ENCODE measurements at regions not wholly inside any gene's neighbourhood (a gene's known extent, or its start where the extent isn't known, plus 50 kb on each side); places are given as distances from the start of the nearest gene placed in this dataset.
"Not testable (repeated sequence)": the region's sequence is repeated elsewhere in the genome, so short reads cannot be mapped to it uniquely, and the experiment has no call there.

DNA sequence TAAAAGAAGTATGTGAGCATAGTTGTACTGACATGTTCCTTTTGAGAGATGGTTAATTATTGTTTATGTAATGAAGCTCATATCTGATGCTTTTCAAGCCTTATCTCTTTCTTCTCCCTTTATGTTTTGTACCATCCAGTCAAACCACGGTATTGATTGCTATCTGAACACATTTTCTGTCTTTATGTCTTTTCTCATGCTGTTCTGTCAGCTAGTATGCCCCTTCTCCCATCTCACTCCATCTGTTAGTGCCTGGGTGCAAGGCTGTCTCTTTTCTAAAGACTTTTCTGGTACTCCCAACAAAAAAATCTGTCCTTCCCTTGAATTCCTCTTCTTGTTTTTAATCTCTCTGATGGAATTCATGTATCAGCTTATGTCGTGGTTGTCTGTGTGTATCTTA, 883.8 kb upstream of the IGFBP7 start:
- DNase-seq: no peak

DNA sequence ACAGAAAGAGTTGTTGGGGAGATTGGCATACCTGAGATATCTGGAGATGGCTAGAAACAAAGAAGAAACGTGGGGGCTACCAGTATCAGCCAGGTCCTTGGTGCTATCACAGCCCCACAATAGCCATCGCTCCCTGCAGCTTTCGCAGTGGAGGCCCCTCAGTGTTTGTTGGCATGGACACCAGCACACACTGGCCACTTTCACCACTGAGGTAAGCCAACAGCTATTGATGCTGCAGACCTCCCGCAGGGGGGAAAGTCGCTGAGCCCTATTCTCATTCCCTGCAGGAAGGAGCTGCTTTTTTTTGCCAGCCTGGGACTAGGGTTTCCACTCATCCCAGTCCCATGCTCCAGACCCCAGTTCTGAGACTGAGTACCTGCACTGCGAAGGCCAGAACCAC, 879.2 kb upstream of the IGFBP7 start:
- DNase-seq: no peak

DNA sequence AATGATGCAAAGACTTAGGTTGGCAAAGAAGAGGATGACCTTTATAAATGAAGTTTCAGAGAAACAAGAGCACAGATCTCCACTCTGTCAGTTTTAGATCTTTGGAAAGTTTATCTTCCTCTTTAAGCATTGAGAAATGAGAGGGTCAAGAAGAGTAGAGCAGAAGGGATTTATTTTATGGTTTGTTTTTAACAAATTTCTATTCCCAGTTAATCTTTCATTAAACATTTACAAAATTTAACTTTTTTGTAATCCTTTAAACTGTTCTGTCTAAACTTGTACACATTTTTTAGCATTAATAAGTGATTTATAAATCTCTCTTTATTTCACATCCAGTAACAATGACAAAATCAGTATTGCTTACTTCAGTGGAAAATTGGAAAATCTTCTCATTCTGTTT, 875.0 kb upstream of the IGFBP7 start:
- DNase-seq: no peak

DNA sequence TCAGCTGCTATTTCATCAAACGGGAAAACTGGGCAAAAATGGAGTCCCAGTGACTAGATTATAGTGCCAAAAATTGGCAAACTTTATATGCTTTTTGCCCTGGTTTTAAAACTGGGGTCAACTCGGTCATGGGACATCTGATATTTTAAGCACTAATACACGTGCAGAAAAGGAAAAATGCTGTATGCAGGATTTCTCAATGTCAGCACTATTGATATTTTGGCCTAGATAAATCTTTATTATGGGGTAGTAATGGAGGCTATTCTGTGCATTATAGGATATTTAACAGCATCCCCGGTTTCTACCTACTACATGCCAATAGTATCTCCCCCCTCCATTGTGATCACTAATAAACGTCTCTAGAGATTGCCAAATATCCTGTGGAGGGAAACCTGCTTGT, 870.9 kb upstream of the IGFBP7 start:
- DNase-seq: no peak

DNA sequence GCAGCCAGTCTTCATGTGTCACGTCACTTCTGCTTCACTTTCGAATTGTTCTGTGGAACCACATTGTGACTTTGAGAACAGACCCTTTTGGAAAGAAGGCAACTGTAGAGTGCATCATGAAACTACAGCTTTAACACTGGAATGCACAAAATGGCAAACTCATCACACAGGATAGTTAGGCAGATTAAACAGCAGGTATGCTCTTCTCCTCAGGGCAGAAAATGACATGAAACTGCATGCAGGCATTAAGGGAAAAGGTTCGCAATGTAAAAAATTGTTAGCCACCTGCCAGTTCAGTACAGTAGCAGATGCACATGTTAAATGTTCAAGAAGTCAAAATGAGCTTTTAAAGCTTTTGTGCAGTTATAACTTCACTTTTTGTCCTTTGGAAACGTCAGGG, 864.6 kb upstream of the IGFBP7 start:
- no peak for DNase-seq

DNA sequence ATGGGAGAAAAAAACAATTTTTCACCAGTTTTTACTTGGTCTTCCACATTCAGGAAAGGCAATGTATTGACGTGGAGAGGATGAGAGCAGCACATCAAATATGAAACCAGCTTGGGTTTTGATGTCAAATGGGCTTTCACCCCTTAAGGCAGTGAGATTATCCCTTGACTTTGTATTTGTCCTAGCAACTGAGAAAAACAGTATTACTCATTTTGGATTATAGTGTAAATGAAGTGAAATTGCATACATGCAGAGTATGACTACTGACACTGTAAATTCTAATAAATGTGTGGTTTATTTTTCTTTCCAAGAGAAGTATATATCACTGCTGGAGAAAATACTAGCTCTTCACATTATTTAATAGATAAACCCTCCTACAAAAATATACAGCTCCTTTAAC, 863.6 kb upstream of the IGFBP7 start:
- DNase-seq: no peak

DNA sequence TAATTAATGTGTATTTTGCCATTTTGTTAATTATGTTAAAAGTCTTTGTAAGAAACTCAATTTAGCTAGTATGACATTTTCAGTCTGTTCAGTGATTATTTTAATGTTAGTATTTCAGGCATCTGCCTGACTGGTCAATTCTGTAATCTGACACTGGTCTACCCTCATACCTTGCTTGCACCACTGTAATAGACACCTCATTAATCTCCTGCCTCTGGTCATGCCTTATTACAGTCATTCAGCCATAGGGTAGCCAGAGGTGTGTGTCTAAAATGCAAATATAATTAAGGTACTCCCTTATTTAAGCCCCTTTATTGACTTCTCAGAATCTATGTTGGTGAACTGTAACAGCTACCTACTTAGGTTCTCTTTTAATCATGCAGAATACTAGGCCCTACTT, 861.1 kb upstream of the IGFBP7 start:
- DNase-seq: no peak

DNA sequence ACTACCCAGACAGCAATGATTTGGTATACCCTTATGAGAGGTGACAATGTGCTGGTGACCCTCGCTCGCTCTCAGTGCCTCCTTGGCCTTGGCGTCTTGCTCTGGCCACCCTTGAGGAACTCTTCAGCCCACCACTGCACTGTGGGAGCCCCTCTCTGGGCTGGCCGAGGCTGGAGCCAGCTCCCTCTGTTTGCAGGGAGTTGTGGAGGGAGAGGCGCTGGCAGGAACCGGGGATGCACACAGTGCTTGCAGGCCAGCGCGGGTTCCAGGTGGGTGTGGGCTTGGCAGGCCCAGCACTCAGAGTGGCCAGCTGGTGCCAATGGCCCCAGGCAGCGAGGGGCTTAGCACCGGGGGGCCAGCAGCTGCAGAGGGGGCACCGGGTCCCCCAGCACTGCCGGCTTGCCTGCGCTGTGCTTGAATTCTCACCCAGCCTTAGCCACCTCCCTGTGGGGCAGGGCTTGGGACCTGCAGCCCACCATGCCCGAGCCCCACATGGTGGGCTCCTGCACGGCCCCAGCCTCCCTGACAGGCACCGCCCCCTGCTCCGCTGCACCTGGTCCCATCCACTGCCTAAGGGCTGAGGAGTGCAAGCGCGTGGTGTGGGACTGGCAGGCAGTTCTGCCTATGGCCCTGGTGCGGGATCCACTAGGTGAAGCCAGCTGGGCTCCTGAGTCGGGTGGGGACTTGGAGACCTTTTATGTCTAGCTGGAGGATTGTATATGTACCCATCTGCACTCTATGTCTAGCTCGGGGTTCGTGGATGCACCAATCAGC, 857.0 kb upstream of the IGFBP7 start:
- no peak for DNase-seq

DNA sequence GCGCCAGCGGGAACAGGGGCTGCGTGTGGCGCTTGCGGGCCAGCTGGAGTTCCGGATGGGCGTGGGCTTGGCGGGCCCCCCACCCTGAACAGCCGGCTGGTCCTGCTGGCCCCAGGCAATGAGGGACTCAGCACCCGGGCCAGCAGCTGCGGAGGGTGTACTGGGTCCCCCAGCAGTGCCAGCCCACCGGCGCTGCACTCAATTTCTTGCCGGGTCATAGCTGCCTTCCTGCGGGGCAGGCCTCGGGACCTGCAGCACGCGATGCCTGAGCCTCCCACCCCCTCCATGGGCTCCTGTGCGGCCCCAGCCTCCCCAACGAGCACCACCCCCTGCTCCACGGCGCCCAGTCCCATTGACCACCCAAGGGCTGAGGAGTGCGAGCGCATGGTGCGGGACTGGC, 855.2 kb upstream of the IGFBP7 start:
- DNase-seq: not testable (repeated sequence)

DNA sequence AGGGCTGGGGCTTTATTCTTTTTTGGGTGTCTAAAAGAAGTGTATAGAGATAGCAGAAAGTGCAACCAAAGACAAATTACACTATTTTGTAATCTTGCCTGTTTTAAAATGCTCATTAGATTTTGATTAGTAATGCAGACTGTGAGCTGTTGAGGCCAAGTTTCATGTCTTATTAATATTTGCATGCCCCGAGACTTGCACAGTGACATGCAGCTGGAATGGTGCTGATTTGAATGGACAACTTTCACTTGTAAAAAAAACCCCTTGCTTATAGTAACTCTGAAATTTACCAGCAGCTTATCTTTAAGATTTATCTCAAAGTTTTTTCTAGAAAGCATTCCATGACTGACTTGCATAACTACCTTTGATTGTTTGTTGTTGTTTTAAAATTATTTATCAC, 835.1 kb upstream of the IGFBP7 start:
- DNase-seq: no peak

DNA sequence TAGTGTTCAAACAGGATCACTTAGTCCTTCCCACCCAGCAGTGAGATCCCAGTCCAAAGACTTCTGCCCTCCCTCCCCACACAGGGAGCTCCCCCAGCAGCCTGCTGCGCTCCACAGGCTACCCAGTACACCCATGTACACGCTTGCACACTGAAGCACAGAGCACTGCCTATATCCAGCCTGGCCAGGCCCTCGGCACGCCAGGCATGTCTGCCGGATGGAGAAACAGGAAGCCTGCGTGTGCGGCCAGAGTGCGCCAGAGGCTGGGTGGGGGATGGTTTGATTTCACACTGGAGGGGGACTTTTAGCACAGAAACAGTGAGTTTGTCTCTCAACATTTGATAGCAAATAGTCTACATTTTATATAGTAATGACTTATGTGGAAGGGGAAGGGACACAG, 833.5 kb upstream of the IGFBP7 start:
- DNase-seq: no peak

DNA sequence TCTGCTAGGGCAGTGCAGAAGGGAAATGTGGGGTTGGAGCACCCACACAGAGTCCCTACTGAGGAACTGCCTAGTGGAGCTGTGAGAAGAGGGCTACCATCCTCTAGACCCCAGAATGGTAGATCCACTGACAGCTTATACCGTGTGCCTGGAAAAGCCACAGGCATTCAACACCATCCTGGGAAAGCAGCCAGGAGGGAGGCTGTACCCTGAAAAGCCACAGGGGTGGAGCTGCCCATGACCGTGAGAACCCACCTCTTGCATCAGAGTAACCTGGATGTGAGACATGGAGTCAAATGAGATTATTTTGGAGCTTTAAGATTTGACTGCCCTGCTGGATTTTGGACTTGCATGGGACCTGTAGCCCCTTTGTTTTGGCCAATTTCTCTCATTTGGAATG, 827.1 kb upstream of the IGFBP7 start:
- DNase-seq: not testable (repeated sequence)

DNA sequence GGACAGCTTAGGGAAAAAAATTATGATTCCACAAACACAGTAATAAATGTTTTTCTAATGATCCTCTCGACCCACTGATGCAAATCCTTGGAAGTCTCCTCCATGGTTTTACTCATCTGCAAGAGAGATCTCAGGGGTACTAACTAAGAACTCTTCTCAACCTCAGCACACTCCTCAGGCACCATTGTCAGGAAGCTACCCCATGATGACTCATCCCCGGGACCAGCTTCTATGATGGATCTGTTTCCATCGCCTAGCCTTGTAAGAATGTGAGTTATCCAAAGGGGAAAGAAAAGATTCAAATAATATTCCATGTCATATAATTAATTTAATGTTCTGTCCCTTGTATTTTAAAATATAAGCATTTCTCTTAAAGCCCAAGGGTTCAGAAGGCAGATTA, 816.1 kb upstream of the IGFBP7 start:
- no peak for DNase-seq

DNA sequence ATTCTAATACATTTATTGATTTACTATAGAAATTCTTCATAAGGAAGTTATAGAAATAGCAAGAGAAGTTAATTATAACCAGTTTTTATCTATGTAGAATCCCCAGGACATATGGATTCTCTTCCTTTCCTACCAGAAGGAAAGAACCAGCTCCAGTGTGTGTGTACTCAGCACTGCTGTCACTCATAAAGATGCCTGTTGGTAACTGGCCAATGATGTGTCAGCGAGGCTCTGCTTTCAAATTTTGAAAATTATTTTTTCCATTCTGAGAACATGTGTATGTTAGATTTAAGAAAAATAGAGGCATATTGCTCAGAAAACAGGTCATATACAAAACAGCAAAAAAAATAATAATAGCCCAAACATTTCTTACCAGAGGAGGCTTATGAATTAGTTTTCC, 814.8 kb upstream of the IGFBP7 start:
- DNase-seq: no peak

DNA sequence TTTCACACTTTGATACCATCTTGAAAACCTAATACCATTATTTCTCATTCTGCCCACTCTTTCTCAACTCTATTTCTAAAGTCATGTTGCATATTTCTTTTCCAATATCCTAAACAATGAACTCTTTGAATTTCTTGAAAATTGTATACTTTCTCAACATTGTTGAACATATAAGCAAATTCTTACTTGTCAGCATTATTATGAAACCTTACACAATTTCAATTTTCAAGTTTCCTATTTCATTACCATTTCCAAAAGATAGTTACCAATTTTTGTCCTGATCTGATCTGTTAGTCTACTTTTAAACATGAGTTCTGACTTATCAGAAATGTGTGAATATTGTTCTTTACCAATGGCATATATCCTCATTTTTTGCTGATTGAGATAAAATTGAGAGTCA, 806.3 kb upstream of the IGFBP7 start:
- DNase-seq: no peak

DNA sequence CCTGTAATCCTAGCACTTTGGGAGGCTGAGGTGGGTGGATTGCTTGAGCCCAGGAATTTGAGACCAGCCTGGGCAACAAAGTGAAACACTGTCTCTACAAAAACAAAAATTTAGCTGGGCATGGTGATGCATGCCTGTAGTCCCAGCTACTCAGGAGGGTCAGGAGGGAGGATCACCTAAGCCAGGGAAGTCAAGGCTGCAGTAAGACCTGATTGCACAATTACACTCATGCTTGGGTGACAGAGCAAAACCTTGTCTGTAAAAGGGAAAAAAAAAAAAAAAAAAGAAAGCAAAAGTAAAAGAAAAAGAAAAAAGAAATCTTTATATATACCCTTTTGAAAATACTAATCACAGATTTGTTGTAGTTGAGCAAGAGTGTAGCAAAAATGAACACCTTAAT, 801.0 kb upstream of the IGFBP7 start:
- no peak for DNase-seq

DNA sequence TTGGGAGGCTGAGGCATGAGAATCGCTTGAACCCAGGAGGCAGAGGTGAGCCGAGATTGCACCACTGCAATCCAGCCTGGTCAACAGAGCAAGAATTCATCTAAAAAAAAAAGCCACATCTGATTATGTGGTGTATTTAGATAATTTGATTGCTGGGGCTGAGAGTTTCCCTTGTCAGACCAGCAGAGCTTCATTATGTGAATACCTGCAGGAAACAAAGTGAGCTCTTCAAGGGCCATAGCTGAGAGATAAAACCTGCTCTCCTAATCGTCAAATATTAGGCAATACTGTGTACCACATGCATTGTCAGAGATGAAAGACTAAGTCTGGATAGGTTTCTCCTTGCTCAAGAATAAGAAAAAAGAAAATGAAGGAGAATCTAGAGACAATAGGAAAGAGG, 800.0 kb upstream of the IGFBP7 start:
- DNase-seq: no peak

DNA sequence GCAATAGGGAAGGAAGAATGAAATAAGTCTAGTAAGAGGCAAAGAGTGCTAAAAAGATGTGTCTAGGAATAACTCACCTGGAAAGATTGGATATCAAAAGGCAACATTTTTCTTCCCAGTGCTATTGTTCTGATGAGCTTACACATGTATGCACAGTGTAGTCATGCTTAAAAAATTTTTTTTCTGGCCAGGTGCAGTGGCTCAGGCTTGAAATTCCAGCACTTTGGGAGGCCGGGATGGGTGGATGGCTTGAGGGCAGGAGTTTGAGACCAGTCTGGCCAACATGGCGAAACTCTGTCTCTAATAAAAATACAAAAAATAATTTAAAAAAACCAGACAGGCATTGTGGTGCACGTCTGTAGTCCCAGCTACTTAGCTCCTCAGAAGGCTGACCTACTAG, 795.8 kb upstream of the IGFBP7 start:
- no peak for DNase-seq

DNA sequence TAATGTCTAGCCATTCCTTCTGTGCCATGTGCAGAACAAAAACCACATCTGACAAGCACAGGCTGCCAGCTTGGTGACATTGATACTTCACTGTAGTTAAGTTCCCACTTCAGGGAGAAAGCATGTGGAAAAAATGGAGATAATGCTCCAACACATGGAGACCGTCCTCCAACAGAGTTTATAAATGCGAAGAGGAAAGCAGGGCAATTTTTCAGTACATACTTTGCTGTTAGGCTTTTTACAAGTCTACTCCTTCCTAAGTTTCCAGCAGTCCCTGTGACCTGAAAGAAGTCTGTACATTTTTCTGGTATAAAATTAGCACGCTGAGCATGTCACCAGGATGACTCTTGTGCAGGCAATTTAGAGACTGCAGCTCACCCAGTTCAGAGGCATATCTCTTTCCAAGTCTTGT, 766.9 kb upstream of the IGFBP7 start:
- no peak for DNase-seq

DNA sequence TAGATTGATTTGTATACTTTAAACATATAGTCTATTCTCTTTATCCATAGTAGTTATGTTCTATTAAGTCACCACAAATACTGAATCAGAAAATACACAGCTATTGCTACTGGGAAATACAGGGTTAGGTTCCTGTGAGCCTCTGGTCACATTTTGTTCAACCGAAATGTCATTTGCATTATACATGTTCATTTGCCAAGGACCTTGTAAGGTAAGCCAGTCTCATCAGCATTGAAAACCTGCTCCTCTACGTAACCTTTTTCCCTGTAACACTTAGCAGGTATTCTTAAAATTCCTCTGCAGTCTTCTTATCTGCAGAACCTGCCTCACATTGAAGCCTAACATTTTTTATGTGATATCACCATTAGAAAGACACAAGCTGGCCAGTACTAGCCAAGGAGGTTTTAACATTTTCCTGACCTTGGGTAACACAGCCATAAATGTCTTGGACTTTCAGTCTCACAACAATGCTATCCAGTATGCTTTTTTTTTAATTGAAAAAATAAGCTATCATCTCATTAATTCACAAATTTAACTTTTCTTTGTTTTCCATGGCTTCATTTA, 765.7 kb upstream of the IGFBP7 start:
- DNase-seq: no peak

DNA sequence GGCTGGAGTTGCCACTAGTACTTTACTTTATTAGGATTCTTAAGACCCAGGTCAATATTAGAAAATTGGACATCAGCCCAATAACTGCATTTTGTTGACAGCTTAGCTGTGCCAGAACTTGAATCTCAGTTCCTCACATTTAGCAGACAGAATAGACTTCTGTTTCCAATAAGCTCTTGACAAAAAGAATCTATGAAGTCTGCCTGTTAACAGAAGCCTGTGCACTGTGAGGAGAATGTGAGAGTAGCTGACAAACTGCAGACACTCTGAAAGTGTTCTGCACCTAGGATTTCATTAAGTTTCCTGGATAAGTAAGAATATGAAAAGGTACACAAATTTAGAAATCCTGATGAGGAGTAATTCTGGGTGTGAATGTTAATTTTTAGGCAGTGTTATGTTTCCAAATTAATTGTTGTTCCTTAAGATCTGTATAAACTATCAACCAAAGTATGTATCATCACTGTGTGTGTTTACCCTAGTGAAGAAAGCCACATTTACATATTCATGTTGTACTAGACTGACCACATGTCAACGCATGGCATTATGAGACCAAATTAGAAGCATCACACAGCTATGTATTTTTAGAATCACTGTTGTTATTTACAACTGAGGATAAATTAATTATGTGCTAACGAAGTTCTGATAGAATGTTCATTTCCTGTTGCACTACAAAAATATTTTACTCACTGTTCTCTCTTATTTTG, 756.4 kb upstream of the IGFBP7 start:
- no peak for DNase-seq

DNA sequence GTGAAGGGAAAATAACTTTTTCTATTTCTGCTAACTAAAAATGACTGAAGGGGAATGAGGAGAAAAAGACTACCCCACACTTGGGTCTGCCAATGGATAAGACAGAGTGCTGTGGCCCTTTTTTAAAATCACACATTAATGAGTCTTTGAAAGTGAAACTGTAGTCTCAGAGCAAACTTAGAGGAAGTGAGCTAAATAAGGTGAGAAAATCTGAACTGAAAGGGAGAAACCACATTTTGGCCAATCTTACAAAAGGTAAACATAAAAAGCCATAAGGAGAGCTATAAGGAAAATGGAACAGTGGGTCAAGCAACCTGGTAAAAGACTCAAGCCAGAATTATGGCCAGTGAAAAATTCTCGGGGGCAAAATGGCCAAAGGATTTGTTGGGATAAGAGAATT, 755.1 kb upstream of the IGFBP7 start:
- no peak for DNase-seq

DNA sequence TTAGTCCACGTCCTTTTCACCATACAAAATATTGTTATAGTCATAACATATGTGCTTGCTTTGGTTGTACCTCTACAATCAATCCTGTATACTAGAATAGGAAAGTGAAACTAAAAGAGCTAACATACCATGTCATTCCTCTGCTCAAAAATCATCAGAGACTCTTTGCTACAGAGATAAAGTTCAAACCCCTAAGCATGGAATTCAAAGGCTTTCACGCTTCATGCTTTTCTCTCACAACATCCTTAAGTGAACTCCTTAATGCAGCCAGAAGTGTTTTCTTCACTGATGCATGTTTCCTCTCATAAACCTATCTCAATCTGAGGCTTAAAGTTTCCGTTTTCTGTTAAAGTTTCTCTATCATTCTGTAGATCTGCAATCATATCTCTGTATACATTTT, 744.6 kb upstream of the IGFBP7 start:
- DNase-seq: no peak

DNA sequence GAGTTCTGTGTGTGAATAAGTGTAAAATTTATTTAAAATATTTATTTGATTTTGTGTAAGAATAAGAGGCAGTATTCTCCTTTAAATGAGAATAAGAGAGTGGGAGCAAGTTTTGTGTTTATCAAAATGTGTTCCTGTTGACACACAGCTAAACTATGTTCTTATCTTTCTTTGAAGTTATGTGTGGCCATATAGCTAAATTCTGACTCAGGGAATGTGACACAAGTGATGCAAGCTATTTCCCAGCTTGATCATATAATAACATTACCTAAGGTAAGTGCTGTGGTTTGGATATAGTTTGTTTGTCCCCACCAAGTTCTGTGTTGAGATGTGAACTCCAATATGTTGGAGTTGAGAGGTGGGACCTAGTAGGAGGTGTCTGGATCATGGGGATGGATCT, 740.0 kb upstream of the IGFBP7 start:
- DNase-seq: no peak

DNA sequence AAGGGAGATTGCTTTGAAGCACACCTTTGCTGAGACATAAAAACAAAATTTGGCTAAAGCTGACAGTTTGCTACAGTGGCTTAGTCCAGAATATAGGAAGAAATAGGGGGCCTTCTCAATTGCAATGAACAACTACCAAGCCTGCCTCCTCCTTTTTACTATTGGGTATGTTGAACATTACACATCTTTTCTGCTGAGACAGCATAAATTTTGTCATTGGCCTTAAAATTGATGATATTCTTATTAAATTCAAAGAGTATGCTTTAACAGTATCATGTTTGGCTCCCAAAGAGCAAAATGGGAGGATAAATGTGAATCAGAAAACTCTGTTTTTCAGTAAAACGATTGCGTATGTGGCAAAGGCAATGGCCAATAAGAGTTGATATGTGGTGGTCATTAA, 721.9 kb upstream of the IGFBP7 start:
- no peak for DNase-seq

All from HCEC 1CT (cell line).